NCI-H524 (cell line): ENCODE measurements at regions not wholly inside any gene's neighbourhood (a gene's known extent, or its start where the extent isn't known, plus 50 kb on each side); places are given as distances from the start of the nearest gene placed in this dataset.
"Not testable (repeated sequence)": the region's sequence is repeated elsewhere in the genome, so short reads cannot be mapped to it uniquely, and the experiment has no call there.

Source experiments
- DNase-seq, 2 experiments: peaks; one replicate each; lab custom pipeline; 2025; lab: John Stamatoyannopoulos, UW

DNA sequence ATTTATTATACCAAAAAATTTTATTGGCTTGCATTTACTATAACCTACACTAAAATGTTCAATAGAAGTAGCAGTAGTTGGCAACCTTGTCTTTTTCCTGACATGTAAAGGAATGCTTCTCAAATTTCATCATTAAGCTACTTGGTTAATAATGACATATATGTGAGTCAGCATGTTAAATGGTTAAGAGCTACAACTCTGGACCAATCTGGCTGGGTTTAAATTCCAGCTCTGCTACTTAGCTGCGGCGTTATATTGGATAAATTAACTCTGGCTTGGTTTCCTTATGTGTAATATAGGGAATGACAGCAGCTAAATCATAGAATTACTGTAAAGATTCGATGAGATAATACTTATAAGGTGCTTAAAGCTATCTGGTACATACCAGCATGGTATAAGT lies 53.7 kb upstream of the OTOGL start:
- no peak for DNase-seq

DNA sequence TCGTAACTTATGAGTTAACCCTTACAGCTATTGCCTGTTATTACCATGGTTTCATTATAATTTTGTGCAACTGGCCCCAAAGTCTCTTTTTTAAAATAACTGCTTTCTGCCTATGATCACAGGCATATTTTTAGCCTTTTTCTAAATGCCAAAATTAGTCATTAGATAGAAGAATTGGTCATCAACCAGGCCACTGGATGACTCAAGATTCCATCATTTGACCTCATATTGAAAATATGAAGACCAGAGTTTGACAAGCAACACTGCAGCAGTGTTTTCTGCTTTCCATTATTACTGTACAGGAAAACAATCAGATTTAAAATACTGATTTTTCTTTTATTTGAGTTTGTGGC lies 54.7 kb upstream of the OTOGL start:
- no peak for DNase-seq

DNA sequence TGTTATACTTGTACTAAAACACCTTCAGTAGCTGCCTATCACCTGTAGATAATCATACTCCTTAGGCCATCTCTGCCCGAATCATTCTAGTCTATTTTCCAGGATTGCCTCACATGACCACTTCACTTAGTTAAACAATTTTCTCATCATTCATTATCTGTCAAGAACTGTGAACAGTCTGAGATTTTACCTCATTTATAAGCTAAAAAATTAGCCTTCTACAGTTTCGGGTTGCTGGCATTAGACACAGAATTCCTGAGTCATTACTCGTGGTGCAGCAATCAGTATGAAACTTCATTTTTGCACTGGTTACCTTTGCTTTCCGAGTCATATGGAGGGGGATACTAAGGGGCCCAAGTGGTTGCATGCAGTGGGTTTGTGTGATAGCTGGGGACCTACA lies 57.6 kb upstream of the OTOGL start:
- DNase-seq: no peak

- peak in 1 of 2 experiments; percentile 20 for DNase-seq
Measured at GRCh38 chr12:80041071-80041470, 58.3 kb upstream of the OTOGL start.

GRCh38 chr12:80040075-80040738 lies 59.1 kb upstream of the OTOGL start:
- DNase-seq: no peak

DNA sequence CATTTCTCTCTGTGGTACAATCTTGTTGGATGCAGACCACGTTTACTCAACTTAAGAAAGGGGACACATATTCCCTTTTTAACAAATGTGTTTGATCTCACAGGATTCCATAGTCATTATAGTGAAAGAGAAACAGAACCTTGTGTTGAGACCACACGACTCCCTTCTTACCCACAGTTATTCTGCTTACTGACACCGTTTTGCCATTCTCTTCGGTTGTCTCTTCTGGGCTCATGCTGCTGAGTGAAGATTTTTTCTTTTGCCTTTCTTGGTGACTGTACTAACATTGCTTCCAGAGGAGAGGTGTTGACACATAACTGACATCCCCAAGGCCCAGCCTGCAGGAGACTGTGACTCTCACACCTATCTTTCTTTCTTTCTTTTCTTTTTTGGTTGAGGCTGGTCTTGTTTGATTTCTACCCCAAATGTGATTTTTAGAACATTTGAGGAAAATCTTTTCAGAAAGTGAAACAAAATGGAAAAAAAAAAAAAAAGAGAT lies 61.2 kb upstream of the OTOGL start:
- no peak for DNase-seq

- DNase-seq: no peak
Measured at GRCh38 chr12:80033448-80033847, 65.9 kb upstream of the OTOGL start.

- DNase-seq: no peak
Measured at GRCh38 chr12:80032946-80033345, 66.4 kb upstream of the OTOGL start.

DNA sequence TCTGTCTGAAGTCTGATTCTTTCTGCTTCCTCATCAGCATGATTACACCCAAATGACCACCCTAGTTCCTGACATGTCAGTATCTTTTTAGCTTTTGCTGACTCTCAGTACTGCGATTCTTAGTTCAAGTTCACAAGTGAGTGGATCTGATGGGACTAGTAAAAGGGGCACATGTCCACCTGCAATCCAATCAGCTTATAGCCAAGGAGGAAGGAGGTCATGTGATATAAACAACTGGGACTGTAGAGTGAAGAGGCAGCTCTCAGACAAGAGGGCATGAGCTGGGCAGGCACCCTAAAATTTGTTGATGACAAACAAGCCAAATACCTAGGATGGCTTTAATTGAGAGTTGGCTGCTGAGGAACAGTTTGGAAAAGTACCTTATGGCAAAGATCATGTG lies 68.1 kb upstream of the OTOGL start:
- DNase-seq: no peak

DNA sequence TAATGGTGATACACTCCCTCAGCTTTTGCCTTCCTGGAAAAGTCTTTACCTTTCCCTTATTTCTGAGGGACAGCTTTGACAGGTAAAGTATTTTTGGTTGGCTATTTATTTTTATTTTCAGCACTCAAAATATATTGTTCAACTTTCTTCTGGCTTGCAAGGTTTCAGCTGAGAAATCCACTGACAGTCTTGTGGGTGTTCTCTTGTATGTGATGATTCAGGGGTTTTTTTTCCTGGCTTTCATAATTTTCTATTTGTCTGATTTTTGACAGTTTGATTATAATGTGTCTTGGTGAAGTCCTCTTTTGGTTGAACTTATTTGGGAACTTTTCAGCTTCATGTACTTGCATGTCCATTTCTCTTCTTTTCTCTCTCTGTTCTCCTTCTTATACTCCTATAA lies 73.7 kb upstream of the OTOGL start:
- DNase-seq: no peak

- no peak for DNase-seq
Measured at GRCh38 chr12:80019691-80020090, 79.6 kb upstream of the OTOGL start.

- no peak for DNase-seq
Measured at GRCh38 chr12:80018119-80018518, 81.2 kb upstream of the OTOGL start.

DNA sequence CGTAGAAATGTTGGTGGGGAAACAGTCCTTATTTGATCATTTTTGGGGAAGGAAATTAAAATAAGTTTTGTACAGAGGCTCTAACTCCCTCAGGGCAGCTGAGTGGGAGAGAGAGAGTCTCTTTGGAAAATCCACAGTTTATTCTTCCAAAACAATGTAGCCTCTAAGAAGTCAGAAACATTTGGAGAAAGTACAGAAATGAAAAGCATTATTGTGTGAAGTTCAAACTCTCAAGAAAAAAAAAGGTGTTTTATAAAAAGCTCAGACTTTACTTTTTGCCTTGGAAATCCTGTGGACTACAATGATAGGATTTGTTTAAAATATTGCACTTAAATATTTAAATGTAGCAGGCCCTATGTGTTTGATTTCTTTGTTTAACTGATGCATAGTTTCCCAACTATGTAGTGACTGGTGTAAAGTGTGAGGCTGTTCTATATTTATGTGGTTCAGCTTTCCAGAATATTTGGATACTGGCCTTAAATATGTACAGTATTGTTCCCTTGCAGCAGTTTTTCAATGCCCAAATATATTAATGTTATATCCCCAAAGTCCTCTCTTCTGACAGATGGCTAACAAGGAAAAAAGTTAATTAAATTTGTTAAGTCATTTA lies 82.0 kb upstream of the OTOGL start:
- DNase-seq: no peak

DNA sequence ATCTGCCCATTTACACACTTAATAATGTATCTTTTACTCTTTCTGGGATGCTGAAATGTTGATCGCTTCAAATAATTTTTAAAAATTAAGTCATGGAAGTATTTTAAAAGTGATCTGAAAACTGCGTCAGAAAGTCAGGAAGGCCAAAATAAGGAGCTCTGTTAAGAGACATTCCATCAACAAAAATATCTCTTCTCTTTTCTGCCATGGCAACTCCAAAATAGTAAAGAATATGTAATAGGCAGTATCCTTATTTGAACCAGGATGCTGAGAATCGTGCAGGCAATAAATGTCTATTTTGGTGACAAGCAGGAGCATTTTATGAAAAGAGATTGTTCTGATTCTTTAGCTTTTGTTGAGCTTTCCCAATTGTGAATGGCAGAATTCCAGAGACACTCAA lies 81.8 kb upstream of the PPP1R12A start:
- DNase-seq: no peak

DNA sequence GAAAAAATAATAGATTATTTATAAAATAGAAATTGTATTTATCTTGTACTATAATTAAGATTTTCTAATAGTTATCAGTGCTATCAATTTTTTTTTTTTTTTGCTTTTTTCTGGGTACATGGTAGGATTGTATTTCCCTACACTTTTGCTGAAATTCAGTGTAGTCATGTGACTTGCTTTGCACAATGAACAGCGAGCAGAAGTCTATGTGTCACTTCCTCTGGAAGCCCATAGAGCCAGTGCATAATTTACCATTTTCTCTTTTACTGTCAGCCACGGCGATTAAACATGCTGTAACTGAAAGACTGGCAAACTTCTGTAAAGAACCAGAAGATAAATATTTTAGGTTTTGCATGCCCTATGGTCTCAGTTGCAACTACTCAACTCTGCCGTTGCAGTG lies 80.8 kb upstream of the PPP1R12A start:
- DNase-seq: no peak

- DNase-seq: not testable (repeated sequence)
Measured at GRCh38 chr12:80003744-80004143, 68.8 kb upstream of the PPP1R12A start.

DNA sequence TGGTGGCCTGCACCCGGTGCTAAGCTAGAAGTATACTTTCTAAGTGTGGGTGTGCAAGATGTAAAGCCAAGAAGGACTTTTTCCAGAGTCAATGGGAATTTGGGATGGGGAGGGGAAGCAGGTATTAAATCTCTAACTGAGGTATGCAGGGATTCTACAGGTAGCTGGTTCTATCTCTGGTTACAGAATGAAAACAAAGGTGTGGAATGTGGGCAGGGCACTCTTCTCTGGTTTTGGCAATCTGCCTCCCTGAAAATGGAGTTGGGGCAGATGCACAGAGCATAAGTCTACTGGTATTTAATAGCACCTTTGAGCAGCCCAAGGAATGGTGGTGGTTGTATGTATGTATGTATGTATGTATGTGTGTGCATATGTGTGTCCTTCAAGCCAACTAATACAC lies 66.7 kb upstream of the PPP1R12A start:
- no peak for DNase-seq

DNA sequence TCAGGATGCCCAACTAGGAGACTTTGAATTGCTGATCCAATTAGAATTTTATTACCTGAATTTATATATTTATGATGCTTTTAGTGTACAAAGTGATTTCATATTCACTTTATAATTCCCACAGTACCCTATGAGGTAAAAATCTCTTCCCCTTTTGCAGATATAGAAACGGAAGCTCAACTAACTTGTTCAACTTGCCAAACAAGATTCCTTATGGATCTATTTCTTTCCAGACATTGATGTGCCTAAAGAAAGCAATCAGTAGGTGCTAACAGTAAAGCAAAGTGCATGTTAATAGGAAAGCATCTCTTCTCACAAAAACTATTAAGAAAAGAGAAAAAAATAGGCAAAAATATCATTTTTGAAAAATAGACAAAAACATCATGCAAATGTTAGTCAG lies 65.9 kb upstream of the PPP1R12A start:
- DNase-seq: no peak

GRCh38 chr12:79998554-79998953 lies 63.7 kb upstream of the PPP1R12A start:
- no peak for DNase-seq

DNA sequence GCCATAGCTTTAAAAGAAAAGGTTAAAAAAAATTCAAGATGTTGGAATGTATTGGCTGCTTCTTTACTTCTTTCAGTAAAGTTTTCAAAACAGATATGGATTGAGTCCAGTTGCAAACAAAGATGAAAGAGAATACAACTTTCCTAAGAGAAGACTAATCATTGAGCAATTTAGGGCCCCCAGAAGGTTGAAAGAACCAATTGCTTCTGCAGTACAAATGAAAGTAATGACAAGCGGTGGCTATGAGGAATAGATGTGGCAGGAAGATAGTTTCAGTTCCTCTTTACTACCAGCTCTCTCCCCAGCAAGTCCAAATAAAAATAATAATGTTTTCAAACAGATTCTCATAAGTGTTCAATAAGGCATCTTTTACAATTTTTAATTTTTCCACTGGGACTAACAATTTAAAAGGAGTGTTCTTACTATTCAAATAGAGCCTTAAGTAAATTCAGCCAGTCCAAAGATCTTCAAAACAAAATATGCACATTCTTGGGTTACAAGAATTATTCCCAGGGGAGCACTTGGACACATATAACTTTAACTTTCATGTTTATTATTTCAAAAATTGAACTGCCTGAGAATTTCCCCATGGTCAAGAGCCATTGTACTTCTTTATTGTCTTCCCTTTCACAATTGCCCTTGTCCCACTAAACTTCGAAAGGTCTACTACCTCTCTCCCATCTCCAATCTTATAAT lies 62.3 kb upstream of the PPP1R12A start:
- DNase-seq: no peak

DNA sequence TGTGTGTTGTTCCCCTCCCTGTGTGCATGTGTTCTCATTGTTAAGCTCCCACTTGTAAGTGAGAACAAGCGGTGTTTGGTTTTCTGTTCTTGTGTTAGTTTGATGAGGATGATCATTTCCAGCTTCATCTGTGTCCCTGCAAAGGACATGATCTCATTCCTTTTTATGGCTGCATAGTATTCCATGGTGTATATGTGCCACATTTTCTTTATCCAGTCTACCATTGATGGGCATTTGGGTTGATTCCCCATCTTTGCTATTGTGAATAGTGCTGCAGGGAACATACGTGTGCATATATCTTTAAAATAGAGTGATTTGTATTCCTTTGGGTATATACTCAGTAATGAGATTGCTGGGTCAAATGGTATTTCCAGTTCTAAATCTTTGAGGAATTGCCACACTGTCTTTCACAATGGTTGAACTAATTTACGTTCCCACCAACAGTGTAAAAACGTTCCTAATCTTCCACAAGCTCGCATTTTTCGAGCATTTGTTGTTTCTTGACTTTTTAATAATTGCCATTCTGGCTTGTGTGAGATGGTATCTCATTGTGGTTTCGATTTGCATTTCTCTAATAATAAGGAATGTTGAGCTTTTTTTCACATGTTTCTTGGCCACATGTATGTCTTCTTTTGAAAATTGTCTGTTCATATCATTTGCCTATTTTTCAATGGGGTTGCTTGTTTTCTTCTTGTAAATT lies 60.6 kb upstream of the PPP1R12A start:
- not testable (repeated sequence) for DNase-seq

DNA sequence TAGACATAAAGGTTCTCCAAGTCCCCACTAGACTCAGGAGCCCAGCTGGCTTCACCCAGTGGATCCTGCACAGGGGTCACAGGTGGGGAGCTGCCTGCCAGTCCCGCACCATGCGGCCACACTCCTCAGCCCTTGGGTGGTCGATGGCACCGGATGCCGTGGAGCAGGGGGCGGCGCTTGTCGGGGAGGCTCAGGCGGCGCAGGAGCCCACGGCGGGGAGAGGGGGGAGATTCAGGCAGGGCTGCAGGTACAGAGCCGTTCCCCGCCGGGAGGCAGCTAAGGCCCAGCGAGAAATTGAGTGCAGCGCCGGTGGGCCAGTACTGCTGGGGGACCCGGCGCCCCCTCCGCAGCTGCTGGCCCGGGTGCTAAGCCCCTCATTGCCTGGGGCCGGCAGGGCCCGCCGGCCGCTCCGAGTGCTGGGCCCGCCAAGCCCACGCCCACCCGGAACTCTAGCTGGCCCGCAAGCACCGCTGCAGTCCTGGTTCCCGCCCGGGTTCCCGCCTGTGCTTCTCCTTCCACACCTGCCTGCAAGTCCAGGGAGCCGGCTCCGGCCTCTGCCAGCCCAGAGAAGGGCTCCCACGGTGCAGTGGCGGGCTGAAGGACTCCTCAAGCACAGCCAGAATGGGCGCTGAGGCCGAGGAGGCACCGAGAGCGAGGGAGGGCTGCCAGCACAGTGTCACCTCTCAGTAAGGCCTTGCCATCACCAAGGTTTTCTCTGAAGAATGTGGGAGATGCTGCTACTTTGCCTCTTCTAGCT lies 58.4 kb upstream of the PPP1R12A start:
- no peak for DNase-seq
